Erythroblast (primary cell): ENCODE measurements at regions not wholly inside any gene's neighbourhood (a gene's known extent, or its start where the extent isn't known, plus 50 kb on each side); places are given as distances from the start of the nearest gene placed in this dataset.

Source experiments
- GATA1 ChIP-seq: IDR thresholded peaks from 2 replicates; pipeline ENCODE4 v1.6.1; 2011; ENCODE audit warnings: low read depth, mild to moderate bottlenecking, control low read depth, low read length, moderate library complexity
- POLR2A ChIP-seq: IDR thresholded peaks from 2 replicates; pipeline ENCODE4 v1.6.1; 2011; ENCODE audit warnings: mild to moderate bottlenecking, low read length

- TF ChIP-seq POLR2A, result no peak
- no peak for TF ChIP-seq GATA1
These were observed 373.8 kb upstream of the PROK2 start for GRCh38 chr3:72158639-72159326.
